DND-41 (cell line): ENCODE measurements at regions not wholly inside any gene's neighbourhood (a gene's known extent, or its start where the extent isn't known, plus 50 kb on each side); places are given as distances from the start of the nearest gene placed in this dataset.

ENCODE experiments used
- ATAC-seq: fragments of 200-7000 bp; cut with Tn5 transposase; 3 replicates; pipeline ENCODE4 v1.9.1; 2021; ENCODE audit warnings: low read depth; ENCODE audit not compliant: insufficient read depth
- DNase-seq: peaks from one replicate; pipeline ENCODE4 v3.0.0-alpha.2; 2020
- H2AFZ ChIP-seq: 2 replicates; pipeline ENCODE4 v1.6.0; 2012; ENCODE audit warnings: low read depth, low read length
- H3K27ac ChIP-seq: 2 replicates; pipeline ENCODE4 v1.5.1; 2012; ENCODE audit warnings: low read length, inconsistent platforms
- H3K27me3 ChIP-seq: fragments of 200-600 bp; sonication (generic); 2 replicates; pipeline ENCODE4 v1.6.0; 2012; ENCODE audit warnings: low read length, mild to moderate bottlenecking, inconsistent platforms; ENCODE audit not compliant: insufficient read depth, poor library complexity
- H3K36me3 ChIP-seq: 2 replicates; pipeline ENCODE4 v1.5.1; 2012; ENCODE audit warnings: low read length, inconsistent platforms; ENCODE audit not compliant: insufficient read depth
- H3K4me1 ChIP-seq: 2 replicates; pipeline ENCODE4 v1.5.1; 2012; ENCODE audit warnings: mild to moderate bottlenecking, low read length; ENCODE audit not compliant: insufficient read depth
- H3K4me2 ChIP-seq: 2 replicates; pipeline ENCODE4 v1.6.0; 2012; ENCODE audit warnings: mild to moderate bottlenecking, moderate library complexity, low read length, inconsistent platforms; ENCODE audit not compliant: insufficient read depth
- H3K4me3 ChIP-seq, 2 experiments: fragments of 200-600 bp in 1 of 2; shearing (Covaris generic) in 1 of 2; 2 replicates each; pipeline ENCODE4 v1.5.1; 2012 to 2016; ENCODE audit warnings: inconsistent platforms in 2 of 2, low read length in 2 of 2, mild to moderate bottlenecking in 2 of 2, low read depth in 1 of 2, moderate library complexity in 1 of 2
- H3K79me2 ChIP-seq: 2 replicates; pipeline ENCODE4 v1.6.0; 2012; ENCODE audit warnings: low read length, inconsistent platforms; ENCODE audit not compliant: insufficient read depth
- H3K9ac ChIP-seq: 2 replicates; pipeline ENCODE4 v1.6.0; 2012; ENCODE audit warnings: low read depth, mild to moderate bottlenecking, inconsistent platforms, low read length, moderate library complexity
- H3K9me3 ChIP-seq: 2 replicates; pipeline ENCODE4 v1.5.1; 2012; ENCODE audit warnings: low read length, moderate library complexity, mild to moderate bottlenecking, inconsistent platforms; ENCODE audit not compliant: insufficient read depth, severe bottlenecking
- H4K20me1 ChIP-seq: 2 replicates; pipeline ENCODE4 v1.6.0; 2012; ENCODE audit warnings: low read length; ENCODE audit not compliant: insufficient read depth
- EZH2 ChIP-seq: IDR thresholded peaks from 3 replicates; pipeline ENCODE4 v1.6.1; 2012; ENCODE audit warnings: borderline replicate concordance, low read depth, mild to moderate bottlenecking, moderate library complexity, low read length, inconsistent platforms; ENCODE audit not compliant: severe bottlenecking
- TF ChIP-seq, protein P1 (sequence below): IDR thresholded peaks from 2 replicates; pipeline ENCODE4 v1.5.1; 2012; ENCODE audit warnings: borderline replicate concordance, low read length, moderate library complexity, mild to moderate bottlenecking; ENCODE audit not compliant: poor library complexity, severe bottlenecking; ENCODE audit errors: extremely low read depth

GRCh38 chr6:91497770-91498169, 910.9 kb upstream of the MAP3K7 start:
- no peak for DNase-seq
- ATAC-seq: no peak

DNA sequence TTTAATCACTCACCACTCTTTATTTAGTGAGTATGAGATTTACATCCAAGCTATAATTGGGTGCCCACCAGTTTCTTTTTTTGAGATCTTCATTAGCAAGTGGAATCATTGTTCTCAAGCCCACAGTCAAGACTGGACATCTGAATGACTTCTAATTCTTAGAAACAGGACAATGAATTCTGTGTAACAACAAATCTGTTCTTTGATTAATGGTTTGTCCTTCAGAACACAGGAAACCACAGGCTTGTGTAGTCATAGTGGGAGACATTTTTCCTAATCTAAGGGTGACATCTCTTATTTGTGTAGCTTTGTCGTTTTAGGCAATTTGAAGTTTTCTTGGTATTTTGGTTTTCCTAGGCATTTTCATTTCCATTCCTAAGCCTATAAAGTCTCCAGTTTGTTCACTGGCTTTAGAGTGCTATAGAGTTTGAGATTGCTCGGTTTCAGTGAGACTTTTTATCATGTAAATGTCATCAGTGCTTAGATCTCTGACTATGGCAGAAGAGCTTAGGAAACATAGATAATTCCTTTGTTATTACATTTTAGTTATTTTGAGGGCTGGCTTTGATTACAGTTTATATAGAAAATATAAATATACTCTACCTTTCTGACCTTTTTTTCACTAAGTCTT, 903.9 kb upstream of the MAP3K7 start:
- Histone ChIP-seq H3K4me3 (no peak overlapping the region), H3K36me3 (no peaks in the 10 kb centered on the region), H3K9me3 (no peaks in the 10 kb centered on the region), H2AFZ (no peak overlapping the region), H4K20me1 (no peaks in the 10 kb centered on the region), H3K79me2 (no peaks in the 10 kb centered on the region), H3K27ac (no peak overlapping the region), H3K27me3 (no peaks in the 10 kb centered on the region), H3K4me1 (no peaks in the 10 kb centered on the region), H3K9ac (no peak overlapping the region), H3K4me2 (no peak overlapping the region)
- TF ChIP-seq EZH2: no peak
- TF ChIP-seq, protein P1, sequence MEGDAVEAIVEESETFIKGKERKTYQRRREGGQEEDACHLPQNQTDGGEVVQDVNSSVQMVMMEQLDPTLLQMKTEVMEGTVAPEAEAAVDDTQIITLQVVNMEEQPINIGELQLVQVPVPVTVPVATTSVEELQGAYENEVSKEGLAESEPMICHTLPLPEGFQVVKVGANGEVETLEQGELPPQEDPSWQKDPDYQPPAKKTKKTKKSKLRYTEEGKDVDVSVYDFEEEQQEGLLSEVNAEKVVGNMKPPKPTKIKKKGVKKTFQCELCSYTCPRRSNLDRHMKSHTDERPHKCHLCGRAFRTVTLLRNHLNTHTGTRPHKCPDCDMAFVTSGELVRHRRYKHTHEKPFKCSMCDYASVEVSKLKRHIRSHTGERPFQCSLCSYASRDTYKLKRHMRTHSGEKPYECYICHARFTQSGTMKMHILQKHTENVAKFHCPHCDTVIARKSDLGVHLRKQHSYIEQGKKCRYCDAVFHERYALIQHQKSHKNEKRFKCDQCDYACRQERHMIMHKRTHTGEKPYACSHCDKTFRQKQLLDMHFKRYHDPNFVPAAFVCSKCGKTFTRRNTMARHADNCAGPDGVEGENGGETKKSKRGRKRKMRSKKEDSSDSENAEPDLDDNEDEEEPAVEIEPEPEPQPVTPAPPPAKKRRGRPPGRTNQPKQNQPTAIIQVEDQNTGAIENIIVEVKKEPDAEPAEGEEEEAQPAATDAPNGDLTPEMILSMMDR: no peak
- ATAC-seq (no peak), DNase-seq (no peak)

More at GRCh38 chr6:91497770-91498169, 910.9 kb upstream of the MAP3K7 start:
- TF ChIP-seq, protein P1: no peak
- no peak for TF ChIP-seq EZH2
- Histone ChIP-seq H2AFZ (no peak overlapping the region), H3K27me3 (peaks cover 3% of the 10 kb centered on the region), H4K20me1 (no peaks in the 10 kb centered on the region), H3K27ac (no peak overlapping the region), H3K36me3 (no peaks in the 10 kb centered on the region), H3K9me3 (no peaks in the 10 kb centered on the region), H3K9ac (no peak overlapping the region), H3K4me3 (no peak overlapping the region), H3K4me1 (no peaks in the 10 kb centered on the region), H3K79me2 (no peaks in the 10 kb centered on the region), H3K4me2 (no peak overlapping the region)

- Histone ChIP-seq H3K4me3 (no peak overlapping the region), H3K9me3 (no peaks in the 10 kb centered on the region), H4K20me1 (no peaks in the 10 kb centered on the region), H3K27ac (no peak overlapping the region), H3K79me2 (no peaks in the 10 kb centered on the region), H3K36me3 (no peaks in the 10 kb centered on the region), H3K27me3 (no peaks in the 10 kb centered on the region), H3K9ac (no peak overlapping the region), H3K4me1 (no peaks in the 10 kb centered on the region), H2AFZ (no peak overlapping the region), H3K4me2 (no peak overlapping the region)
- no peak for ATAC-seq
- TF ChIP-seq, protein P1: no peak
- TF ChIP-seq EZH2: no peak
- DNase-seq: no peak
These were observed 901.0 kb upstream of the MAP3K7 start for GRCh38 chr6:91487696-91488392.
